ENCODE measurements at regions not wholly inside any gene's neighbourhood (a gene's known extent, or its start where the extent isn't known, plus 50 kb on each side); places are given as distances from the start of the nearest gene placed in this dataset.

DNA sequence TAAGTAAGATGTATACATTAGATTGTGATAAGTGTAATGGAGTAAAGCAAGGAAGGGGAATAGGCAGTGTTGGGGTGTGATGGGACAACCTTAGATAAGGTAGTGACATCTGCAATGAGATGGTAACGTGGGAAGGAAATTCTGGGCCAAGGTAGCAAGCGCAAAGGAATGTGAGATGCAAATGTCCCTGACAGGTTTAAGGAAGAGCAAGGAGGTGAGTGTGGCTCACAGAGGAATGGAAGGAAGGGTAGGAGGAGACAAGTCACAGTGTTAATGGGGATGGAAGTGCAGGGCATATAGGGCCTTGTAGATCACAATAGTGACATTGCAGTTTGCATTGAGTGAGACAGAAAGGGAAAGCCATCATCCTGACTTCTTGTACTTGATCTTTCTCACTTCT, 170.9 kb upstream of the FAM98A start:
- Histone ChIP-seq H3K27ac (ENCODE audit: low read depth, low read length) (no peak overlapping the region), H4K20me1 (ENCODE audit: low read depth, low read length) (no peaks in the 10 kb centered on the region), H3K36me3 (ENCODE audit: low read length) (no peaks in the 10 kb centered on the region), H3F3A (ENCODE audit: insufficient read depth) (no peaks in the 10 kb centered on the region), H2AFZ (ENCODE audit: low read depth, low read length, severe bottlenecking) (no peak overlapping the region), H3K4me3 (ENCODE audit: insufficient read depth, low read length, poor library complexity, severe bottlenecking) (no peak overlapping the region), H3K4me2 (ENCODE audit: low read depth, low read length, poor library complexity, severe bottlenecking) (no peak overlapping the region), H3K9me2 (replicated peaks; ENCODE audit: insufficient read depth, low read length) (no peaks in the 10 kb centered on the region), H3K27me3 (ENCODE audit: low read length) (no peaks in the 10 kb centered on the region), H3K79me2 (ENCODE audit: insufficient read depth, low read length) (no peaks in the 10 kb centered on the region), H3K9me3 (ENCODE audit: insufficient read depth, low read length) (no peaks in the 10 kb centered on the region), H3K9ac (ENCODE audit: low read length) (no peak overlapping the region)
- TF ChIP-seq CTCF (IDR thresholded peaks at IDR 0.05; ENCODE audit: insufficient read depth, low read length, poor library complexity, severe bottlenecking): no peak
- TF ChIP-seq EZH2phosphoT487 (conservative IDR thresholded peaks at IDR 0.05; ENCODE audit: low read length): no peak

GRCh38 chr2:33766175-33766574, 167.1 kb upstream of the FAM98A start:
- TF ChIP-seq CTCF (IDR thresholded peaks at IDR 0.05; ENCODE audit: insufficient read depth, low read length, poor library complexity, severe bottlenecking): no peak
- TF ChIP-seq EZH2phosphoT487 (conservative IDR thresholded peaks at IDR 0.05; ENCODE audit: low read length): no peak
- Histone ChIP-seq H3K9me3 (ENCODE audit: insufficient read depth, low read length) (no peaks in the 10 kb centered on the region), H2AFZ (ENCODE audit: low read depth, low read length, severe bottlenecking) (no peak overlapping the region), H3K9ac (ENCODE audit: low read length) (no peak overlapping the region), H3K9me2 (replicated peaks; ENCODE audit: insufficient read depth, low read length) (no peaks in the 10 kb centered on the region), H3K4me2 (ENCODE audit: low read depth, low read length, poor library complexity, severe bottlenecking) (no peak overlapping the region), H3F3A (ENCODE audit: insufficient read depth) (no peaks in the 10 kb centered on the region), H3K27ac (ENCODE audit: low read depth, low read length) (no peak overlapping the region), H3K79me2 (ENCODE audit: insufficient read depth, low read length) (no peaks in the 10 kb centered on the region), H3K4me3 (ENCODE audit: insufficient read depth, low read length, poor library complexity, severe bottlenecking) (no peak overlapping the region), H4K20me1 (ENCODE audit: low read depth, low read length) (no peaks in the 10 kb centered on the region), H3K36me3 (ENCODE audit: low read length) (no peaks in the 10 kb centered on the region), H3K27me3 (ENCODE audit: low read length) (no peaks in the 10 kb centered on the region)

GRCh38 chr2:33765122-33765521, 166.0 kb upstream of the FAM98A start:
- no peaks in the 10 kb centered on the region for H3K27me3 ChIP-seq (ENCODE audit: low read length)
- H3K9me2 ChIP-seq (replicated peaks; ENCODE audit: insufficient read depth, low read length): no peaks in the 10 kb centered on the region
- H3K79me2 ChIP-seq (ENCODE audit: insufficient read depth, low read length): no peaks in the 10 kb centered on the region
- no peak overlapping the region for H2AFZ ChIP-seq (ENCODE audit: low read depth, low read length, severe bottlenecking)
- no peaks in the 10 kb centered on the region for H3F3A ChIP-seq (ENCODE audit: insufficient read depth)
- no peaks in the 10 kb centered on the region for H4K20me1 ChIP-seq (ENCODE audit: low read depth, low read length)
- no peak overlapping the region for H3K4me3 ChIP-seq (ENCODE audit: insufficient read depth, low read length, poor library complexity, severe bottlenecking)
- H3K9ac ChIP-seq (ENCODE audit: low read length): no peak overlapping the region
- H3K27ac ChIP-seq (ENCODE audit: low read depth, low read length): no peak overlapping the region
- H3K9me3 ChIP-seq (ENCODE audit: insufficient read depth, low read length): no peaks in the 10 kb centered on the region
- TF ChIP-seq EZH2phosphoT487 (conservative IDR thresholded peaks at IDR 0.05; ENCODE audit: low read length) (no peak), CTCF (IDR thresholded peaks at IDR 0.05; ENCODE audit: insufficient read depth, low read length, poor library complexity, severe bottlenecking) (no peak)
- no peak overlapping the region for H3K4me2 ChIP-seq (ENCODE audit: low read depth, low read length, poor library complexity, severe bottlenecking)
- no peaks in the 10 kb centered on the region for H3K36me3 ChIP-seq (ENCODE audit: low read length)

DNA sequence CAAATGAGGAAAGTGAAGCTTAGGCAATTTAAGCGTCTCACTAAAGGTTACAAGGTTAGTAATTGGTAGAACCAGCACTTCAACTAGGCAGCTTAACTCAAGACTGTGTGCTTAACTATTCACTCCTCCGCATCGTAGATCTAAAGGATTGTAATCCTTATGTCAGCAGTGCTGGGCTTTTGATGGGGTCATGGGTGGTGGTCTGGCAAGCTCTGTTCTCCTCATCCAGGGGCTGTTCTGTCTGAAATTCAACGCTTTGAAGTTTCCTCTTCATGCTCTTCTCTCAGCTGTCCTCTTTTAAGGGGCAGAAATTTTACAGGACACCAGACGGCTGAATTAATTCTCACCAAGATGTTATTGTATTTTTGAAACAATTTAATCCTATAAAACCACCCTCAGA, 165.5 kb upstream of the FAM98A start:
- Histone ChIP-seq H3K27ac (ENCODE audit: low read depth, low read length) (no peak overlapping the region), H4K20me1 (ENCODE audit: low read depth, low read length) (no peaks in the 10 kb centered on the region), H3K9ac (ENCODE audit: low read length) (no peak overlapping the region), H3K4me2 (ENCODE audit: low read depth, low read length, poor library complexity, severe bottlenecking) (no peak overlapping the region), H2AFZ (ENCODE audit: low read depth, low read length, severe bottlenecking) (no peak overlapping the region), H3K27me3 (ENCODE audit: low read length) (no peaks in the 10 kb centered on the region), H3K4me3 (ENCODE audit: insufficient read depth, low read length, poor library complexity, severe bottlenecking) (no peak overlapping the region), H3K9me3 (ENCODE audit: insufficient read depth, low read length) (no peaks in the 10 kb centered on the region), H3K36me3 (ENCODE audit: low read length) (no peaks in the 10 kb centered on the region), H3F3A (ENCODE audit: insufficient read depth) (no peaks in the 10 kb centered on the region), H3K79me2 (ENCODE audit: insufficient read depth, low read length) (no peaks in the 10 kb centered on the region), H3K9me2 (replicated peaks; ENCODE audit: insufficient read depth, low read length) (no peaks in the 10 kb centered on the region)
- TF ChIP-seq CTCF (IDR thresholded peaks at IDR 0.05; ENCODE audit: insufficient read depth, low read length, poor library complexity, severe bottlenecking): no peak
- no peak for TF ChIP-seq EZH2phosphoT487 (conservative IDR thresholded peaks at IDR 0.05; ENCODE audit: low read length)

Data from SU-DHL-6 (cell line).